ENCODE measurements at regions not wholly inside any gene's neighbourhood (a gene's known extent, or its start where the extent isn't known, plus 50 kb on each side); places are given as distances from the start of the nearest gene placed in this dataset.

- DNase-seq (ENCODE audit: low read depth, low spot score) (peak; percentile 91), FAIRE-seq (peak; percentile 85)
- Histone ChIP-seq H3K9me1 (replicated peaks; ENCODE audit: control insufficient read depth, extremely low read depth, insufficient read depth, low read length) (no peaks in the 10 kb centered on the region), H2AFZ (ENCODE audit: low read depth, low read length) (peak overlapping the region; percentile 36), H3K79me2 (ENCODE audit: control insufficient read depth, insufficient read depth, low read length) (no peaks in the 10 kb centered on the region), H3K27me3 (ENCODE audit: control insufficient read depth in 2 of 2, insufficient read depth in 2 of 2, low read length in 2 of 2) (no peaks in the 10 kb centered on the region), H3K9ac (replicated peaks; ENCODE audit: extremely low read depth, insufficient read depth, low read length) (peak overlapping the region; percentile 34), H3K4me2 (ENCODE audit: insufficient read depth, low read length) (peak overlapping the region; percentile 28), H3K4me1 (ENCODE audit: control insufficient read depth, extremely low read depth, insufficient read depth, low read length) (peaks cover 14% of the 10 kb centered on the region), H4K20me1 (replicated peaks; ENCODE audit: control insufficient read depth, extremely low read depth, insufficient read depth, low read length) (no peaks in the 10 kb centered on the region), H3K9me3 (replicated peaks; ENCODE audit: control insufficient read depth, insufficient read depth, low read length) (no peaks in the 10 kb centered on the region), H3K4me3 (replicated peaks in 1 of 3; ENCODE audit: insufficient read depth in 1 of 3, low read depth in 1 of 3, low read length in 3 of 3) (no peak overlapping the region), H3K27ac (ENCODE audit: insufficient read depth, low read depth, low read length) (peak overlapping the region; percentile 81), H3K36me3 (ENCODE audit: control insufficient read depth in 2 of 2, extremely low read depth in 1 of 2, insufficient read depth in 2 of 2, low read length in 2 of 2) (no peaks in the 10 kb centered on the region)
- POLR2A ChIA-PET: no interaction called here
- intact Hi-C loops (cut with micrococcal nuclease): no loop called here
- peak; percentile 74 for TF ChIP-seq FOS (IDR thresholded peaks at IDR 0.05; ENCODE audit: borderline replicate concordance, insufficient read depth, low read length)
- TF ChIP-seq POLR2A (IDR thresholded peaks at IDR 0.05; ENCODE audit: low read depth, low read length): no peak
- peak; percentile 28 for TF ChIP-seq GATA2 (IDR thresholded peaks at IDR 0.05; ENCODE audit: insufficient read depth, insufficient read length, low read depth, low read length)
- TF ChIP-seq CTCF (IDR thresholded peaks at IDR 0.05; ENCODE audit: extremely low read depth in 1 of 2, insufficient read depth in 1 of 2, low read depth in 1 of 2, low read length in 2 of 2): no peak
- peak; percentile 84 for TF ChIP-seq JUN (IDR thresholded peaks at IDR 0.05; ENCODE audit: borderline replicate concordance, insufficient read depth, insufficient read length, low read depth)
- dilution Hi-C loops (cut with MboI; ENCODE audit: extremely low pct_ligation_motif_present, low sequenced_read_pairs): no loop called here
- CTCF ChIA-PET: interaction anchor here (1.4 kb wide), 1 partner anchor 10 kb away, joined by 3 read pairs; no protein-coding TSS in a partner anchor
- BruUV-seq (replicated peaks): no TSS peak
Measured at GRCh38 chr15:39110336-39110735, 470.5 kb upstream of the THBS1 start.

GRCh38 chr15:39110746-39111145 is 470.1 kb upstream of the THBS1 start:
- Histone ChIP-seq H3K79me2 (ENCODE audit: control insufficient read depth, insufficient read depth, low read length) (no peaks in the 10 kb centered on the region), H3K4me2 (ENCODE audit: insufficient read depth, low read length) (peak overlapping the region; percentile 28), H3K27ac (ENCODE audit: insufficient read depth, low read depth, low read length) (peak overlapping the region; percentile 81), H3K27me3 (ENCODE audit: control insufficient read depth in 2 of 2, insufficient read depth in 2 of 2, low read length in 2 of 2) (no peaks in the 10 kb centered on the region), H3K9me1 (replicated peaks; ENCODE audit: control insufficient read depth, extremely low read depth, insufficient read depth, low read length) (no peaks in the 10 kb centered on the region), H3K9ac (replicated peaks; ENCODE audit: extremely low read depth, insufficient read depth, low read length) (peak overlapping the region; percentile 34), H3K36me3 (ENCODE audit: control insufficient read depth in 2 of 2, extremely low read depth in 1 of 2, insufficient read depth in 2 of 2, low read length in 2 of 2) (no peaks in the 10 kb centered on the region), H4K20me1 (replicated peaks; ENCODE audit: control insufficient read depth, extremely low read depth, insufficient read depth, low read length) (no peaks in the 10 kb centered on the region), H3K9me3 (replicated peaks; ENCODE audit: control insufficient read depth, insufficient read depth, low read length) (no peaks in the 10 kb centered on the region), H3K4me3 (replicated peaks in 1 of 3; ENCODE audit: insufficient read depth in 1 of 3, low read depth in 1 of 3, low read length in 3 of 3) (no peak overlapping the region), H2AFZ (ENCODE audit: low read depth, low read length) (peak overlapping the region; percentile 15), H3K4me1 (ENCODE audit: control insufficient read depth, extremely low read depth, insufficient read depth, low read length) (peaks cover 14% of the 10 kb centered on the region)
- POLR2A ChIA-PET: no interaction called here
- intact Hi-C loops (cut with micrococcal nuclease) (no loop called here), dilution Hi-C loops (cut with MboI; ENCODE audit: extremely low pct_ligation_motif_present, low sequenced_read_pairs) (no loop called here)
- no peak for DNase-seq (ENCODE audit: low read depth, low spot score)
- TF ChIP-seq CTCF (IDR thresholded peaks at IDR 0.05; ENCODE audit: extremely low read depth in 1 of 2, insufficient read depth in 1 of 2, low read depth in 1 of 2, low read length in 2 of 2) (no peak), POLR2A (IDR thresholded peaks at IDR 0.05; ENCODE audit: low read depth, low read length) (no peak), JUN (IDR thresholded peaks at IDR 0.05; ENCODE audit: borderline replicate concordance, insufficient read depth, insufficient read length, low read depth) (no peak), FOS (IDR thresholded peaks at IDR 0.05; ENCODE audit: borderline replicate concordance, insufficient read depth, low read length) (no peak), MYC (IDR thresholded peaks at IDR 0.05; ENCODE audit: low read depth, low read length) (no peak), EZH2 (IDR thresholded peaks at IDR 0.05; ENCODE audit: borderline replicate concordance, low read depth, low read length, severe bottlenecking) (no peak), POLR2AphosphoS5 (IDR thresholded peaks at IDR 0.05; ENCODE audit: insufficient read depth, low read depth, low read length) (no peak), GATA2 (IDR thresholded peaks at IDR 0.05; ENCODE audit: insufficient read depth, insufficient read length, low read depth, low read length) (no peak), MAX (IDR thresholded peaks at IDR 0.05; ENCODE audit: insufficient read depth, insufficient read length) (no peak)
- TSS peak; percentile 65 for BruUV-seq (replicated peaks)
- CTCF ChIA-PET: interaction anchor here (1.4 kb wide), 1 partner anchor 10 kb away, joined by 3 read pairs; no protein-coding TSS in a partner anchor
- no peak for FAIRE-seq

Measured in endothelial cell of umbilical vein (primary cell).